CD1c-positive myeloid dendritic cell (primary cell): ENCODE measurements at regions not wholly inside any gene's neighbourhood (a gene's known extent, or its start where the extent isn't known, plus 50 kb on each side); places are given as distances from the start of the nearest gene placed in this dataset.
"Not testable (repeated sequence)": the region's sequence is repeated elsewhere in the genome, so short reads cannot be mapped to it uniquely, and the experiment has no call there.

Experiments
- DNase-seq: peaks from one replicate; pipeline ENCODE4 v3.0.0-alpha.2; 2016; ENCODE audit errors: extremely low spot score

- no peak for DNase-seq
These were observed 83.0 kb upstream of the CTDP1 start for GRCh38 chr18:79596446-79597175.

GRCh38 chr18:79597176-79597830 lies 82.3 kb upstream of the CTDP1 start:
- no peak for DNase-seq

- no peak for DNase-seq
These were observed 81.6 kb upstream of the CTDP1 start for GRCh38 chr18:79597831-79598632.

GRCh38 chr18:79598633-79599175 lies 80.9 kb upstream of the CTDP1 start:
- DNase-seq = no peak

- no peak for DNase-seq
These were observed 80.1 kb upstream of the CTDP1 start for GRCh38 chr18:79599441-79599931.

- DNase-seq = no peak
These were observed 79.5 kb upstream of the CTDP1 start for GRCh38 chr18:79600141-79600540.

GRCh38 chr18:79600596-79600995 lies 79.0 kb upstream of the CTDP1 start:
- DNase-seq = no peak

- no peak for DNase-seq
These were observed 78.4 kb upstream of the CTDP1 start for GRCh38 chr18:79601234-79601633.

GRCh38 chr18:79603321-79604204 lies 76.0 kb upstream of the CTDP1 start:
- no peak for DNase-seq

GRCh38 chr18:79604205-79604912 lies 75.2 kb upstream of the CTDP1 start:
- DNase-seq = no peak

- no peak for DNase-seq
These were observed 74.4 kb upstream of the CTDP1 start for GRCh38 chr18:79604913-79605880.

GRCh38 chr18:79606071-79606470 lies 73.5 kb upstream of the CTDP1 start:
- not testable (repeated sequence) for DNase-seq

GRCh38 chr18:79606621-79607331 lies 72.8 kb upstream of the CTDP1 start:
- DNase-seq = no peak

- DNase-seq = no peak
These were observed 72.1 kb upstream of the CTDP1 start for GRCh38 chr18:79607361-79607952.

GRCh38 chr18:79608069-79608468 lies 71.5 kb upstream of the CTDP1 start:
- DNase-seq = no peak

GRCh38 chr18:79608535-79608934 lies 71.1 kb upstream of the CTDP1 start:
- no peak for DNase-seq

GRCh38 chr18:79608999-79609461 lies 70.6 kb upstream of the CTDP1 start:
- no peak for DNase-seq

- DNase-seq = no peak
These were observed 69.7 kb upstream of the CTDP1 start for GRCh38 chr18:79609841-79610281.
